Ovary (tissue), 7 donors: ENCODE measurements at regions not wholly inside any gene's neighbourhood (a gene's known extent, or its start where the extent isn't known, plus 50 kb on each side); places are given as distances from the start of the nearest gene placed in this dataset.

Experiments used
- DNase-seq, 5 donors: peaks; one replicate each; pipeline ENCODE4 v3.0.0-alpha.2; 2019 to 2020
- H3K27ac ChIP-seq, 2 donors: fragments of 200-600 bp; one replicate each; pipeline versions ENCODE4 v1.5.1 to v1.8.0; 2019 to 2022
- H3K27me3 ChIP-seq: fragments of 200-600 bp; one replicate; pipeline ENCODE4 v1.8.0; 2022
- H3K36me3 ChIP-seq: fragments of 200-600 bp; sonication (generic); one replicate; pipeline ENCODE4 v1.5.1; 2019
- H3K4me1 ChIP-seq: one replicate; pipeline ENCODE4 v1.8.1; 2013; ENCODE audit warnings: mild to moderate bottlenecking, moderate library complexity; ENCODE audit not compliant: insufficient read depth
- H3K4me3 ChIP-seq: fragments of 200-600 bp; sonication (generic); one replicate; pipeline ENCODE4 v1.5.1; 2017
- H3K9me3 ChIP-seq, 2 donors: fragments of 200-600 bp in 1 of 2; sonication (generic) in 1 of 2; one replicate each; pipeline versions ENCODE4 v1.5.1 to v1.8.1; 2013 to 2019; ENCODE audit warnings: mild to moderate bottlenecking in 1 of 2, moderate library complexity in 1 of 2
- CTCF ChIP-seq, 3 donors: fragments of 450-650 bp in 2 of 3; fragments of 200-600 bp in 1 of 3; IDR thresholded peaks; one replicate each; pipeline versions ENCODE4 v1.5.1 to v1.8.0; 2016 to 2022; ENCODE audit warnings: antibody characterized with exemption in 3 of 3, mild to moderate bottlenecking in 1 of 3
- EP300 ChIP-seq: sonication (generic); formaldehyde crosslinking; IDR thresholded peaks from one replicate; pipeline ENCODE4 v1.6.1; 2017; ENCODE audit warnings: antibody characterized with exemption
- POLR2A ChIP-seq: fragments of 450-650 bp; IDR thresholded peaks from one replicate; pipeline ENCODE4 v1.6.1; 2017; ENCODE audit warnings: antibody characterized with exemption, mild to moderate bottlenecking, moderate library complexity
- WGBS, 3 donors: extraction: QIAGEN DNeasy Blood & Tissue Kit in 1 of 3; methylation state at CpG; one replicate each; pipeline versions ENCODE4 v1.1.5 to v1.1.7; 2013 to 2017; 5-methylcytosine and 5-hydroxymethylcytosine counted together
- intact Hi-C, 4 donors: fragments of 100-400 bp; cut with DNase I; formaldehyde crosslinking; loops; one replicate each; pipeline versions ENCODE4 v1.11.0 to v1.15.1; 2022 to 2023
- donor health status: DM: no; HTN: no; CAD: no; lungs with moderate emphysema.
- donor health status: DM: no; HTN: no; CAD: no.
- donor health status: Bipolar disorder and iron deficiency.
- donor health status: DM: no; HTN: no; CAD: no.
- donor health status: DM: yes; HTN: yes; CAD: no.

DNA sequence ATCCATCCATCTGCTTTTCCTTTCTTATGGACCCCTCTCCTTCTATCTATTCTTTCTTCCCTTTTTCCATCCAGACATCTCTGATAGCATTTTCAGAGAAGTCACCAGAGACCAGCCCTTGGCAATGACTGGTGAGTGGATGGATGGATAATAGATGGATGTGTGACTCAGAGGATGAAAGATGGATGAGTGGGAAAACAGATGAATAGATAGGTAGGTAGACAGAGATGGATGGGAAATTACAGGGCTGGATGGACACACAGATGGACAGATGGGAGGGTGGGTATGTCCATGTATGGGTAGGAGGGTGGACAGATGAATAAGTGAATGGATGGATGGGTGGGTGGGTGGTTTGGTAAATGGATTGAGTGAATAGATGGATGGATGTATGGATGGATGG is 101.0 kb downstream of the LITAF start:
- H3K36me3 ChIP-seq = no peaks in the 10 kb centered on the region
- H3K4me3 ChIP-seq = no peak overlapping the region
- peaks cover 0 to 7% of the 10 kb centered on the region in 2 donors for H3K9me3 ChIP-seq
- intact Hi-C loops = no loop called here
- DNase-seq = no peak
- H3K4me1 ChIP-seq = no peaks in the 10 kb centered on the region
- no peaks in the 10 kb centered on the region for H3K27me3 ChIP-seq
- H3K27ac ChIP-seq = no peak overlapping the region
- TF ChIP-seq EP300 (no peak), POLR2A (no peak), CTCF (IDR thresholded peaks at IDR 0.05) (no peak)

DNA sequence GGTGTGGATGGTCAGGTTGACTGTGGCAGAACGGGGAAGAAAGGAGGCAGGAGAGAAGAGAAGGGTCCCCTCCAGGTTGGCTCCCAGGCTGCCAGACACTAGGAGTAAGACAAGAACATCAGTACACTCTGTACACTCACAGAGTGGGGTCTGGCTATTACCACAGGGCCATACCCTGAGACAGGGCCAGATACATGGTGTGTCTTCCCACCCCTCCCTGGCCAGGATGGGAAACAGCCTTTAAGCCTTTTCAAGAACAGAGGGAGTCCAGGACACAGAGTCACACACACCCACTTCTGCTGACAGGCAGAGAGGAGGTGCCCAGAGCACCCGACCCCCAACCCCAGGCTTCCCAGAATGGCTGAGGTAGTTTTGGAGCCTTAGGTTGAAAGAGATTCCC is 99.4 kb downstream of the LITAF start:
- no peak overlapping the region for H3K4me3 ChIP-seq
- WGBS, 3 donors = 84 to 87% (median 84%) methylated on average over 2 of the region's 2 CpGs
- no peaks in the 10 kb centered on the region for H3K4me1 ChIP-seq
- TF ChIP-seq EP300 (no peak), CTCF (IDR thresholded peaks at IDR 0.05) (no peak), POLR2A (no peak)
- intact Hi-C loops = no loop called here
- no peak overlapping the region for H3K27ac ChIP-seq
- no peaks in the 10 kb centered on the region for H3K36me3 ChIP-seq
- H3K9me3 ChIP-seq = peaks cover 0 to 7% of the 10 kb centered on the region in 2 donors
- no peaks in the 10 kb centered on the region for H3K27me3 ChIP-seq
- DNase-seq = no peak

DNA sequence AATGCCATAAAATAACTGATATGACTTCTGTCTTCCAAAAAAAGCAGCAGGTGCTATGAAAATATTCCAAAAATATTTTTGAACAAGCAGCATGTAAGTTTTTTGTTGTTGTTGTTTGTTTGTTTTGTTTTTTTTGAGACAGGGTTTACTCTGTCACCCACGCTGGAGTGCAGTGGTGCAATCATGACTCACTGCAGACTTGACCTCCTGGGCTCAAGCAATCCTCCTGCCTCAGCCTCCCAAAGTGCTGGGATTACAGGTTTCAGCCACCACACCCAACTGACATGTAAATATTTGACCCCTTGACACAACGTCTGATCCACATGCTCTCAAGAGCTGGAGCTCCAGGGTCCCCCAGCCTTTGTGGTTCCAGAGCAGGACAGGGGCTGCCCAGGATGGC is 98.4 kb downstream of the LITAF start:
- no peak overlapping the region for H3K4me3 ChIP-seq
- no peak for DNase-seq
- no peaks in the 10 kb centered on the region for H3K4me1 ChIP-seq
- TF ChIP-seq CTCF (IDR thresholded peaks at IDR 0.05) = no peak
- no peak for TF ChIP-seq EP300
- no peak for TF ChIP-seq POLR2A
- H3K9me3 ChIP-seq = peaks cover 0 to 7% of the 10 kb centered on the region in 2 donors
- H3K36me3 ChIP-seq = no peaks in the 10 kb centered on the region
- WGBS, 3 donors = 57 to 70% (median 69%) methylated on average over 2 of the region's 2 CpGs
- intact Hi-C loops = no loop called here
- no peaks in the 10 kb centered on the region for H3K27me3 ChIP-seq
- H3K27ac ChIP-seq = no peak overlapping the region

GRCh38 chr16:11491524-11491923 is 95.2 kb downstream of the LITAF start:
- H3K36me3 ChIP-seq = no peaks in the 10 kb centered on the region
- no peak overlapping the region for H3K4me3 ChIP-seq
- H3K4me1 ChIP-seq = peaks cover 11% of the 10 kb centered on the region
- intact Hi-C loops = no loop called here
- 92 to 96% (median 93%) methylated on average over 5 to 6 of the region's 6 CpGs for WGBS, 3 donors
- no peak overlapping the region for H3K27ac ChIP-seq
- no peaks in the 10 kb centered on the region for H3K9me3 ChIP-seq
- H3K27me3 ChIP-seq = no peaks in the 10 kb centered on the region
- DNase-seq = no peak
- TF ChIP-seq CTCF (IDR thresholded peaks at IDR 0.05) = no peak
- no peak for TF ChIP-seq POLR2A
- TF ChIP-seq EP300 = no peak
